ENCODE measurements at regions not wholly inside any gene's neighbourhood (a gene's known extent, or its start where the extent isn't known, plus 50 kb on each side); places are given as distances from the start of the nearest gene placed in this dataset.

GRCh38 chr10:4062072-4062471 is 277.1 kb upstream of the KLF6 start:
- no peak for DNase-seq (ENCODE audit: low read depth)
- H3K4me3 ChIP-seq (ENCODE audit: low read depth, low read length), result no peak overlapping the region
- no peak for TF ChIP-seq CTCF (conservative IDR thresholded peaks at IDR 0.05; ENCODE audit: low read depth, low read length)

- no peak for TF ChIP-seq CTCF (conservative IDR thresholded peaks at IDR 0.05; ENCODE audit: low read depth, low read length)
- DNase-seq (ENCODE audit: low read depth), result peak; percentile 36
- H3K4me3 ChIP-seq (ENCODE audit: low read depth, low read length), result no peak overlapping the region
Observed at GRCh38 chr10:4061441-4061951, 276.5 kb upstream of the KLF6 start.

- no peak for DNase-seq (ENCODE audit: low read depth)
- no peak for TF ChIP-seq CTCF (conservative IDR thresholded peaks at IDR 0.05; ENCODE audit: low read depth, low read length)
- no peak overlapping the region for H3K4me3 ChIP-seq (ENCODE audit: low read depth, low read length)
Observed at GRCh38 chr10:4059471-4060138, 274.6 kb upstream of the KLF6 start.

GRCh38 chr10:4058514-4059029 is 273.6 kb upstream of the KLF6 start:
- TF ChIP-seq CTCF (conservative IDR thresholded peaks at IDR 0.05; ENCODE audit: low read depth, low read length), result no peak
- no peak overlapping the region for H3K4me3 ChIP-seq (ENCODE audit: low read depth, low read length)
- DNase-seq (ENCODE audit: low read depth), result no peak

GRCh38 chr10:4057725-4058513 is 272.9 kb upstream of the KLF6 start:
- no peak overlapping the region for H3K4me3 ChIP-seq (ENCODE audit: low read depth, low read length)
- DNase-seq (ENCODE audit: low read depth), result peak; percentile 20
- TF ChIP-seq CTCF (conservative IDR thresholded peaks at IDR 0.05; ENCODE audit: low read depth, low read length), result no peak

GRCh38 chr10:4057021-4057420 is 272.0 kb upstream of the KLF6 start:
- TF ChIP-seq CTCF (conservative IDR thresholded peaks at IDR 0.05; ENCODE audit: low read depth, low read length), result no peak
- DNase-seq (ENCODE audit: low read depth), result no peak
- no peak overlapping the region for H3K4me3 ChIP-seq (ENCODE audit: low read depth, low read length)
